IMR-90 (cell line): ENCODE measurements at regions not wholly inside any gene's neighbourhood (a gene's known extent, or its start where the extent isn't known, plus 50 kb on each side); places are given as distances from the start of the nearest gene placed in this dataset.

ENCODE experiments used
- ATAC-seq: fragments of 200-7000 bp; cut with Tn5 transposase; 2 replicates; pipeline ENCODE4 v1.9.1; 2020; ENCODE audit warnings: low read depth, mild to moderate bottlenecking, moderate library complexity
- BruUV-seq: library from RNA; stranded (reverse); fragments of 400-500 nt; replicated peaks from 2 replicates; lab custom pipeline; 2021; lab: Mats Ljungman, UMichigan
- CTCF ChIA-PET: fragments of 300-600 bp; formaldehyde crosslinking; extraction: SDS; loops from one replicate; lab custom pipeline; 2021; ENCODE audit warnings: antibody characterized with exemption; lab: Yijun Ruan, JAX
- POLR2A ChIA-PET: fragments of 300-600 bp; sonication (Branson Sonifier 250); formaldehyde crosslinking; loops from one replicate; lab custom pipeline; 2022; ENCODE audit warnings: antibody characterized with exemption; ENCODE audit not compliant: unreplicated experiment; lab: Charles Lee
- DNase-seq: peaks from one replicate; pipeline ENCODE4 v3.0.0; 2013
- H2AFZ ChIP-seq: replicated peaks from 2 replicates; pipeline ENCODE3; 2013; ENCODE audit warnings: low read length, mild to moderate bottlenecking; ENCODE audit not compliant: poor library complexity
- H2AK5ac ChIP-seq: 2 replicates; pipeline ENCODE4 v1.6.1; 2013; ENCODE audit warnings: low read depth, low read length, inconsistent platforms
- H2AK9ac ChIP-seq: replicated peaks from 2 replicates; pipeline ENCODE3; 2013; ENCODE audit warnings: mild to moderate bottlenecking, low read depth, low read length, moderate library complexity; ENCODE audit not compliant: poor library complexity
- H2BK120ac ChIP-seq: 2 replicates; pipeline ENCODE4 v1.6.1; 2013; ENCODE audit warnings: low read depth, low read length, inconsistent platforms
- H2BK15ac ChIP-seq: 3 replicates; pipeline ENCODE4 v1.6.1; 2013; ENCODE audit warnings: low read depth, low read length, inconsistent platforms
- H2BK20ac ChIP-seq: 2 replicates; pipeline ENCODE4 v1.6.1; 2013; ENCODE audit warnings: low read depth, mild to moderate bottlenecking, inconsistent platforms, low read length, moderate library complexity
- H2BK5ac ChIP-seq: 2 replicates; pipeline ENCODE4 v1.6.1; 2013; ENCODE audit warnings: mild to moderate bottlenecking, low read depth, low read length, inconsistent platforms; ENCODE audit not compliant: poor library complexity, severe bottlenecking
- H3K14ac ChIP-seq: replicated peaks from 2 replicates; pipeline ENCODE4 v1.6.1; 2013; ENCODE audit warnings: low read depth, low read length, inconsistent platforms
- H3K18ac ChIP-seq: 2 replicates; pipeline ENCODE4 v1.6.1; 2013; ENCODE audit warnings: low read depth, low read length, control low read depth
- H3K23ac ChIP-seq: 2 replicates; pipeline ENCODE4 v1.6.1; 2013; ENCODE audit warnings: low read depth, low read length, inconsistent platforms
- H3K27ac ChIP-seq: 2 replicates; pipeline ENCODE4 v1.5.1; 2013; ENCODE audit warnings: mild to moderate bottlenecking, control low read depth, low read length; ENCODE audit not compliant: insufficient read depth
- H3K27me3 ChIP-seq: 2 replicates; pipeline ENCODE4 v1.6.1; 2013; ENCODE audit warnings: low read length; ENCODE audit not compliant: control insufficient read depth, insufficient read depth
- H3K36me3 ChIP-seq: 2 replicates; pipeline ENCODE4 v1.6.1; 2013; ENCODE audit warnings: low read length, mixed read lengths; ENCODE audit not compliant: control insufficient read depth, insufficient read depth
- H3K4ac ChIP-seq: 2 replicates; pipeline ENCODE4 v1.6.1; 2013; ENCODE audit warnings: low read depth, low read length, inconsistent platforms
- H3K4me1 ChIP-seq: 2 replicates; pipeline ENCODE4 v1.6.1; 2013; ENCODE audit warnings: low read length, mixed read lengths; ENCODE audit not compliant: control insufficient read depth, insufficient read depth
- H3K4me2 ChIP-seq: 2 replicates; pipeline ENCODE4 v1.6.1; 2013; ENCODE audit warnings: low read depth, mild to moderate bottlenecking, control low read depth, low read length, moderate library complexity
- H3K4me3 ChIP-seq: 2 replicates; pipeline ENCODE4 v1.5.1; 2013; ENCODE audit warnings: low read depth, mild to moderate bottlenecking, control low read depth, low read length, moderate library complexity; ENCODE audit not compliant: insufficient read depth
- H3K56ac ChIP-seq: 2 replicates; pipeline ENCODE4 v1.6.1; 2013; ENCODE audit warnings: low read length, inconsistent platforms; ENCODE audit not compliant: insufficient read depth; ENCODE audit errors: extremely low read depth
- H3K79me1 ChIP-seq, 2 experiments: 2 replicates each; pipeline ENCODE4 v1.6.1; 2013; ENCODE audit warnings: low read length in 2 of 2, inconsistent platforms in 1 of 2, low read depth in 1 of 2
- H3K9ac ChIP-seq: 2 replicates; pipeline ENCODE4 v1.6.1; 2013; ENCODE audit warnings: low read depth, low read length, control low read depth
- H3K9me1 ChIP-seq: 2 replicates; pipeline ENCODE4 v1.6.1; 2013; ENCODE audit warnings: low read length, inconsistent platforms; ENCODE audit not compliant: insufficient read depth
- H3K9me3 ChIP-seq: 2 replicates; pipeline ENCODE4 v1.6.1; 2013; ENCODE audit warnings: low read length; ENCODE audit not compliant: control insufficient read depth, insufficient read depth
- H4K20me1 ChIP-seq: 2 replicates; pipeline ENCODE4 v1.6.1; 2013; ENCODE audit warnings: low read length, inconsistent platforms; ENCODE audit not compliant: insufficient read depth
- H4K5ac ChIP-seq: 2 replicates; pipeline ENCODE4 v1.6.1; 2013; ENCODE audit warnings: mild to moderate bottlenecking, low read depth, low read length, control low read depth
- H4K8ac ChIP-seq, 2 experiments: 2 replicates each; pipeline ENCODE4 v1.6.1; 2013; ENCODE audit warnings: low read depth in 2 of 2, low read length in 2 of 2, control low read depth in 1 of 2, inconsistent platforms in 1 of 2
- H4K91ac ChIP-seq: 2 replicates; pipeline ENCODE4 v1.6.1; 2013; ENCODE audit warnings: low read depth, low read length, inconsistent platforms; ENCODE audit not compliant: insufficient read depth
- BHLHE40 ChIP-seq: fragments of 150-350 bp; IDR thresholded peaks from 2 replicates; pipeline ENCODE4 v1.6.1; 2016; ENCODE audit warnings: mild to moderate bottlenecking, low read depth, low read length
- CEBPB ChIP-seq: IDR thresholded peaks from 2 replicates; pipeline ENCODE4 v1.6.1; 2012; ENCODE audit warnings: low read depth, low read length, improper control_type of control experiment
- CHD1 ChIP-seq: IDR thresholded peaks from 2 replicates; pipeline ENCODE4 v1.6.1; 2012; ENCODE audit warnings: low read depth, low read length, improper control_type of control experiment
- FOS ChIP-seq: fragments of 150-350 bp; IDR thresholded peaks from 2 replicates; pipeline ENCODE4 v1.6.1; 2016; ENCODE audit warnings: low read depth, low read length
- MAFK ChIP-seq: IDR thresholded peaks from 2 replicates; pipeline ENCODE4 v1.6.1; 2012; ENCODE audit warnings: low read depth, low read length, improper control_type of control experiment
- MAZ ChIP-seq: IDR thresholded peaks from 2 replicates; pipeline ENCODE4 v1.6.1; 2012; ENCODE audit warnings: low read depth, mild to moderate bottlenecking, low read length, improper control_type of control experiment, moderate library complexity, borderline replicate concordance
- MXI1 ChIP-seq: IDR thresholded peaks from 2 replicates; pipeline ENCODE4 v1.6.1; 2012; ENCODE audit warnings: low read depth, mild to moderate bottlenecking, low read length, moderate library complexity, borderline replicate concordance
- NFE2L2 ChIP-seq: fragments of 150-350 bp; IDR thresholded peaks from 2 replicates; pipeline ENCODE4 v1.6.1; 2016; ENCODE audit warnings: low read depth, mild to moderate bottlenecking, low read length
- POLR2A ChIP-seq: IDR thresholded peaks from 2 replicates; pipeline ENCODE4 v1.6.1; 2012; ENCODE audit warnings: mild to moderate bottlenecking, low read depth, low read length
- RAD21 ChIP-seq: IDR thresholded peaks from 2 replicates; pipeline ENCODE4 v1.6.1; 2012; ENCODE audit warnings: low read length, improper control_type of control experiment
- RCOR1 ChIP-seq: IDR thresholded peaks from 2 replicates; pipeline ENCODE4 v1.6.1; 2012; ENCODE audit warnings: mild to moderate bottlenecking, low read length, improper control_type of control experiment; ENCODE audit not compliant: insufficient replicate concordance
- RFX5 ChIP-seq: IDR thresholded peaks from 2 replicates; pipeline ENCODE4 v1.8.0; 2012; ENCODE audit warnings: low read depth, mild to moderate bottlenecking, low read length, moderate library complexity
- SMC3 ChIP-seq: fragments of 150-350 bp; IDR thresholded peaks from 2 replicates; pipeline ENCODE4 v1.6.1; 2016; ENCODE audit warnings: low read depth, mild to moderate bottlenecking, antibody characterized with exemption, low read length, moderate library complexity
- WGBS, 2 experiments: methylation state at CpG; one replicate each; pipeline versions ENCODE4 v1.1.5 to v1.1.7; 2013; ENCODE audit warnings: missing lambda C conversion rate in 2 of 2; ENCODE audit not compliant: insufficient read length in 1 of 2; ENCODE audit errors: extremely low coverage in 2 of 2; 5-methylcytosine and 5-hydroxymethylcytosine counted together
- dilution Hi-C: fragments of 300-500 bp; cut with HindIII; formaldehyde crosslinking; loops from one replicate; pipeline ENCODE4 v1.14.3; 2018; ENCODE audit warnings: low sequenced_read_pairs; ENCODE audit not compliant: unreplicated experiment
- in situ Hi-C: fragments of 300-500 bp; cut with MboI; formaldehyde crosslinking; loops from 3 replicates; pipeline ENCODE4 v1.14.3; 2019; ENCODE audit warnings: low sequenced_read_pairs, inconsistent platforms, mixed read lengths
- intact Hi-C: fragments of 100-400 bp; cut with micrococcal nuclease; formaldehyde crosslinking; loops from 2 replicates; pipeline ENCODE4 v1.10.0; 2022
- TF ChIP-seq, protein P1 (sequence below): fragments of 150-350 bp; IDR thresholded peaks from 2 replicates; pipeline ENCODE4 v1.6.1; 2017; ENCODE audit warnings: mild to moderate bottlenecking, antibody characterized with exemption, low read length, low read depth
- TF ChIP-seq, protein P2 (sequence below): conservative IDR thresholded peaks from 2 replicates; pipeline ENCODE4 v1.5.1; 2012; ENCODE audit warnings: mild to moderate bottlenecking, low read depth, low read length, improper control_type of control experiment
- TF ChIP-seq, protein P3 (sequence below): fragments of 150-350 bp; IDR thresholded peaks from 2 replicates; pipeline ENCODE4 v1.6.1; 2016; ENCODE audit warnings: low read depth, mild to moderate bottlenecking, low read length, moderate library complexity, borderline replicate concordance

DNA sequence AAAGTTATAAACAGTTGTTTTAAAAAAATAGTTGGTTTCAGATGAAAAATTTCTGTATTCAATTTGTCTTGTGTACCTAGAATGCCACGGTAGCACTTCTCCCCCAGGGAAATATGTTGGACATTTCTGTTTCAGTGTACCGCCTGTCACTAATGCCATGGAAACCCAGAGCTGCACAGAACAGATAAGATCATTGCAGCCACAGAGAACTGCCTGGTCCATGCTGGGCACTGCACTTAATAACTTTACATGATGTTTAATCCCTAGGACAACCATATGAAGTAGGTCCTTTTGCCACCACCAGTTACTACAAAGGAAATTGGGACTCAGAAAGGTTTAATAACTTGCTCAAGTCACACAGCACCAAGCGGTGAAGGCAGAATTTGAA is 253.4 kb upstream of the SRRM4 start:
- TF ChIP-seq MAFK (no peak), POLR2A (no peak), FOS (no peak), RAD21 (no peak), CEBPB (no peak), NFE2L2 (no peak), MAZ (no peak), RFX5 (no peak), BHLHE40 (no peak), SMC3 (no peak), MXI1 (no peak), RCOR1 (no peak), CHD1 (no peak)
- TF ChIP-seq, protein P1, sequence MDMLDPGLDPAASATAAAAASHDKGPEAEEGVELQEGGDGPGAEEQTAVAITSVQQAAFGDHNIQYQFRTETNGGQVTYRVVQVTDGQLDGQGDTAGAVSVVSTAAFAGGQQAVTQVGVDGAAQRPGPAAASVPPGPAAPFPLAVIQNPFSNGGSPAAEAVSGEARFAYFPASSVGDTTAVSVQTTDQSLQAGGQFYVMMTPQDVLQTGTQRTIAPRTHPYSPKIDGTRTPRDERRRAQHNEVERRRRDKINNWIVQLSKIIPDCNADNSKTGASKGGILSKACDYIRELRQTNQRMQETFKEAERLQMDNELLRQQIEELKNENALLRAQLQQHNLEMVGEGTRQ = no peak
- TF ChIP-seq, protein P2, sequence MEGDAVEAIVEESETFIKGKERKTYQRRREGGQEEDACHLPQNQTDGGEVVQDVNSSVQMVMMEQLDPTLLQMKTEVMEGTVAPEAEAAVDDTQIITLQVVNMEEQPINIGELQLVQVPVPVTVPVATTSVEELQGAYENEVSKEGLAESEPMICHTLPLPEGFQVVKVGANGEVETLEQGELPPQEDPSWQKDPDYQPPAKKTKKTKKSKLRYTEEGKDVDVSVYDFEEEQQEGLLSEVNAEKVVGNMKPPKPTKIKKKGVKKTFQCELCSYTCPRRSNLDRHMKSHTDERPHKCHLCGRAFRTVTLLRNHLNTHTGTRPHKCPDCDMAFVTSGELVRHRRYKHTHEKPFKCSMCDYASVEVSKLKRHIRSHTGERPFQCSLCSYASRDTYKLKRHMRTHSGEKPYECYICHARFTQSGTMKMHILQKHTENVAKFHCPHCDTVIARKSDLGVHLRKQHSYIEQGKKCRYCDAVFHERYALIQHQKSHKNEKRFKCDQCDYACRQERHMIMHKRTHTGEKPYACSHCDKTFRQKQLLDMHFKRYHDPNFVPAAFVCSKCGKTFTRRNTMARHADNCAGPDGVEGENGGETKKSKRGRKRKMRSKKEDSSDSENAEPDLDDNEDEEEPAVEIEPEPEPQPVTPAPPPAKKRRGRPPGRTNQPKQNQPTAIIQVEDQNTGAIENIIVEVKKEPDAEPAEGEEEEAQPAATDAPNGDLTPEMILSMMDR = no peak
- TF ChIP-seq, protein P3, sequence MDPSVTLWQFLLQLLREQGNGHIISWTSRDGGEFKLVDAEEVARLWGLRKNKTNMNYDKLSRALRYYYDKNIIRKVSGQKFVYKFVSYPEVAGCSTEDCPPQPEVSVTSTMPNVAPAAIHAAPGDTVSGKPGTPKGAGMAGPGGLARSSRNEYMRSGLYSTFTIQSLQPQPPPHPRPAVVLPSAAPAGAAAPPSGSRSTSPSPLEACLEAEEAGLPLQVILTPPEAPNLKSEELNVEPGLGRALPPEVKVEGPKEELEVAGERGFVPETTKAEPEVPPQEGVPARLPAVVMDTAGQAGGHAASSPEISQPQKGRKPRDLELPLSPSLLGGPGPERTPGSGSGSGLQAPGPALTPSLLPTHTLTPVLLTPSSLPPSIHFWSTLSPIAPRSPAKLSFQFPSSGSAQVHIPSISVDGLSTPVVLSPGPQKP = no peak
- no peak overlapping the region for H3K23ac ChIP-seq
- in situ Hi-C loops = no loop called here
- H4K91ac ChIP-seq = no peak overlapping the region
- dilution Hi-C loops = no loop called here
- CTCF ChIA-PET = no interaction called here
- H3K9ac ChIP-seq = no peak overlapping the region
- H4K20me1 ChIP-seq = no peaks in the 10 kb centered on the region
- H3K9me1 ChIP-seq = no peaks in the 10 kb centered on the region
- no peak overlapping the region for H4K8ac ChIP-seq
- H2BK15ac ChIP-seq = no peak overlapping the region
- no peak overlapping the region for H3K56ac ChIP-seq
- H4K5ac ChIP-seq = no peak overlapping the region
- WGBS, 2 experiments = 40% methylated on average over 2 of the region's 3 CpGs; no CpG with 5 or more reads in 1 of the 2 experiments
- no peak overlapping the region for H3K14ac ChIP-seq
- intact Hi-C loops = no loop called here
- H2BK120ac ChIP-seq = no peak overlapping the region
- no peak overlapping the region for H3K4me3 ChIP-seq
- H3K9me3 ChIP-seq = peaks cover 29% of the 10 kb centered on the region
- H3K36me3 ChIP-seq = no peaks in the 10 kb centered on the region
- no peaks in the 10 kb centered on the region for H3K4me1 ChIP-seq
- no peak overlapping the region for H2AK9ac ChIP-seq
- H2AFZ ChIP-seq = no peak overlapping the region
- DNase-seq = no peak
- POLR2A ChIA-PET = no interaction called here
- no peak overlapping the region for H3K4ac ChIP-seq
- no peaks in the 10 kb centered on the region for H3K79me1 ChIP-seq
- no peak overlapping the region for H3K18ac ChIP-seq
- no peak overlapping the region for H2AK5ac ChIP-seq
- H3K27me3 ChIP-seq = no peaks in the 10 kb centered on the region
- no peak overlapping the region for H3K4me2 ChIP-seq
- no TSS peak for BruUV-seq
- H2BK20ac ChIP-seq = no peak overlapping the region
- ATAC-seq = no peak
- no peak overlapping the region for H2BK5ac ChIP-seq
- H3K27ac ChIP-seq = no peak overlapping the region
